HCT116 (cell line): ENCODE measurements at regions not wholly inside any gene's neighbourhood (a gene's known extent, or its start where the extent isn't known, plus 50 kb on each side); places are given as distances from the start of the nearest gene placed in this dataset.

ENCODE experiments used
- ATAC-seq: fragments of 200-7000 bp; cut with Tn5 transposase; 2 replicates; pipeline ENCODE4 v1.9.1; 2020; ENCODE audit warnings: mild to moderate bottlenecking, moderate library complexity
- BruUV-seq: library from RNA; stranded (reverse); fragments of 400-500 nt; replicated peaks from 2 replicates; lab custom pipeline; 2021; lab: Mats Ljungman, UMichigan
- CTCF ChIA-PET: fragments of 300-600 bp; sonication (Branson Sonifier 250); formaldehyde crosslinking; loops from one replicate; lab custom pipeline; 2021; ENCODE audit warnings: antibody characterized with exemption; lab: Charles Lee
- POLR2A ChIA-PET: fragments of 300-600, 350-600 bp; sonication (Branson Sonifier 250); formaldehyde crosslinking; loops from one replicate; lab custom pipeline; 2021; ENCODE audit warnings: antibody characterized with exemption; lab: Charles Lee
- RAD21 ChIA-PET, 2 experiments: fragments of 300-600 bp; sonication (Branson Sonifier 250); formaldehyde crosslinking; loops; one replicate each; lab custom pipeline; 2023; ENCODE audit warnings: low total read pairs in 2 of 2; ENCODE audit not compliant: uncharacterized antibody in 2 of 2, unreplicated experiment in 2 of 2, low non-redundant PET in 1 of 2; lab: Charles Lee
- DNase-seq: peaks from one replicate; pipeline ENCODE4 v3.0.0-alpha.2; 2010; ENCODE audit warnings: low read depth, low spot score
- H2AFZ ChIP-seq: fragments of 200-600 bp; shearing (Covaris generic), sonication (generic); 2 replicates; pipeline ENCODE4 v1.6.1; 2017; ENCODE audit warnings: low read depth, mixed run types, mixed read lengths, antibody characterized with exemption, low read length; ENCODE audit not compliant: poor library complexity, severe bottlenecking
- H3K27ac ChIP-seq: 2 replicates; pipeline ENCODE4 v1.5.1; 2012; ENCODE audit warnings: low read depth, low read length
- H3K27me3 ChIP-seq: fragments of 200-600 bp; sonication (generic); 2 replicates; pipeline ENCODE4 v1.6.1; 2016; ENCODE audit warnings: mixed run types, low read length, mixed read lengths; ENCODE audit not compliant: insufficient read depth
- H3K36me3 ChIP-seq, 2 experiments: fragments of 200-500 bp in 1 of 2; fragments of 200-600 bp in 1 of 2; sonication (Bioruptor generic) in 1 of 2; sonication (generic) in 1 of 2; 2 replicates each; pipeline versions ENCODE4 v1.5.1 to v1.6.1; 2014 to 2016; ENCODE audit warnings: low read length in 2 of 2, inconsistent platforms in 1 of 2, mixed read lengths in 1 of 2, mixed run types in 1 of 2; ENCODE audit not compliant: insufficient read depth in 2 of 2, control insufficient read depth in 1 of 2
- H3K4me1 ChIP-seq, 2 experiments: fragments of 200-600 bp in 1 of 2; sonication (generic) in 1 of 2; 2 replicates each; pipeline versions ENCODE4 v1.5.1 to v1.6.1; 2012 to 2017; ENCODE audit warnings: low read length in 2 of 2, inconsistent platforms in 1 of 2, mild to moderate bottlenecking in 1 of 2, mixed read lengths in 1 of 2, mixed run types in 1 of 2, moderate library complexity in 1 of 2; ENCODE audit not compliant: insufficient read depth in 2 of 2, control insufficient read depth in 1 of 2
- H3K4me2 ChIP-seq: fragments of 200-600 bp; sonication (generic); 2 replicates; pipeline ENCODE4 v1.6.1; 2017; ENCODE audit warnings: mixed run types, low read length, mixed read lengths
- H3K4me3 ChIP-seq, 2 experiments: fragments of 200-600 bp in 1 of 2; sonication (generic) in 1 of 2; replicated peaks in 1 of 2; 2 replicates each; pipeline ENCODE4 v1.5.1; 2011 to 2016; ENCODE audit warnings: low read length in 2 of 2, control low read depth in 1 of 2, low read depth in 1 of 2, mild to moderate bottlenecking in 1 of 2, mixed read lengths in 1 of 2, mixed run types in 1 of 2
- H3K79me2 ChIP-seq: fragments of 200-600 bp; sonication (generic); 2 replicates; pipeline ENCODE4 v1.6.1; 2017; ENCODE audit warnings: mild to moderate bottlenecking, mixed run types, low read length, moderate library complexity, mixed read lengths; ENCODE audit not compliant: insufficient read depth
- H3K9ac ChIP-seq: fragments of 200-600 bp; sonication (generic); 2 replicates; pipeline ENCODE4 v1.6.1; 2016; ENCODE audit warnings: low read length, mixed read lengths
- H3K9me2 ChIP-seq: fragments of 200-600 bp; sonication (generic), shearing (Covaris generic); 2 replicates; pipeline ENCODE4 v1.6.1; 2017; ENCODE audit warnings: mixed run types, mild to moderate bottlenecking, moderate library complexity; ENCODE audit not compliant: insufficient read depth
- H3K9me3 ChIP-seq, 2 experiments: fragments of 200-500 bp in 1 of 2; fragments of 200-600 bp in 1 of 2; sonication (Bioruptor generic) in 1 of 2; sonication (generic) in 1 of 2; 2 replicates each; pipeline ENCODE4 v1.6.1; 2014 to 2017; ENCODE audit warnings: low read length in 2 of 2, mixed read lengths in 2 of 2, inconsistent platforms in 1 of 2, low read depth in 1 of 2, mild to moderate bottlenecking in 1 of 2, mixed run types in 1 of 2, moderate library complexity in 1 of 2; ENCODE audit not compliant: control insufficient read depth in 1 of 2, insufficient read depth in 1 of 2
- H4K20me1 ChIP-seq: fragments of 200-600 bp; sonication (generic), shearing (Covaris generic); 2 replicates; pipeline ENCODE4 v1.6.1; 2017; ENCODE audit warnings: mixed run types, mild to moderate bottlenecking, moderate library complexity; ENCODE audit not compliant: insufficient read depth
- ATF3 ChIP-seq: IDR thresholded peaks from 2 replicates; pipeline ENCODE4 v1.6.1; 2012
- CBX3 ChIP-seq: IDR thresholded peaks from 2 replicates; pipeline ENCODE4 v1.6.1; 2012; ENCODE audit warnings: low read depth
- CEBPB ChIP-seq: IDR thresholded peaks from 2 replicates; pipeline ENCODE4 v1.6.1; 2012; ENCODE audit warnings: low read depth
- EGR1 ChIP-seq: IDR thresholded peaks from 2 replicates; pipeline ENCODE4 v1.6.1; 2012; ENCODE audit warnings: low read depth
- ELF1 ChIP-seq: IDR thresholded peaks from 2 replicates; pipeline ENCODE4 v1.6.1; 2012; ENCODE audit warnings: low read depth, borderline replicate concordance
- EZH2 ChIP-seq: fragments of 200-600 bp; sonication (generic); IDR thresholded peaks from 2 replicates; pipeline ENCODE4 v1.6.1; 2017; ENCODE audit warnings: antibody characterized with exemption, mixed run types
- EZH2phosphoT487 ChIP-seq: fragments of 200-600 bp; IDR thresholded peaks from 2 replicates; pipeline ENCODE4 v1.6.1; 2018; ENCODE audit warnings: antibody characterized with exemption, borderline replicate concordance
- JUND ChIP-seq: IDR thresholded peaks from 2 replicates; pipeline ENCODE4 v1.6.1; 2012
- POLR2A ChIP-seq: IDR thresholded peaks from 2 replicates; pipeline ENCODE4 v1.7.0; 2011; ENCODE audit warnings: borderline replicate concordance; ENCODE audit not compliant: insufficient read depth, insufficient read length; ENCODE audit errors: extremely low read depth
- POLR2AphosphoS5 ChIP-seq: IDR thresholded peaks from 2 replicates; pipeline ENCODE4 v1.6.1; 2011; ENCODE audit warnings: mild to moderate bottlenecking, low read depth, low read length, moderate library complexity
- RAD21 ChIP-seq: IDR thresholded peaks from 2 replicates; pipeline ENCODE4 v1.6.1; 2012; ENCODE audit warnings: low read depth, mild to moderate bottlenecking
- SP1 ChIP-seq: IDR thresholded peaks from 2 replicates; pipeline ENCODE4 v1.6.1; 2012; ENCODE audit warnings: low read depth
- TCF7L2 ChIP-seq: IDR thresholded peaks from 2 replicates; pipeline ENCODE4 v1.7.0; 2011; ENCODE audit warnings: borderline replicate concordance, inconsistent platforms; ENCODE audit not compliant: insufficient read depth, insufficient read length; ENCODE audit errors: extremely low read depth
- YY1 ChIP-seq: IDR thresholded peaks from 2 replicates; pipeline ENCODE4 v1.6.1; 2011; ENCODE audit warnings: low read length, low read depth, moderate library complexity, mild to moderate bottlenecking; ENCODE audit not compliant: insufficient replicate concordance; ENCODE audit errors: extremely low read depth
- intact Hi-C: fragments of 100-400 bp; cut with micrococcal nuclease; formaldehyde crosslinking; loops from 2 replicates; pipeline ENCODE4 v1.10.0; 2022

GRCh38 chr6:103687430-103687829 is 1172.3 kb downstream of the HACE1 start:
- Histone ChIP-seq H4K20me1 (no peaks in the 10 kb centered on the region), H3K27ac (no peak overlapping the region), H2AFZ (no peak overlapping the region), H3K9me3 (no peaks in the 10 kb centered on the region), H3K36me3 (no peaks in the 10 kb centered on the region), H3K27me3 (no peaks in the 10 kb centered on the region), H3K4me2 (no peak overlapping the region), H3K9me2 (no peaks in the 10 kb centered on the region), H3K4me1 (no peaks in the 10 kb centered on the region), H3K79me2 (no peaks in the 10 kb centered on the region), H3K9ac (no peak overlapping the region), H3K4me3 (no peak overlapping the region)
- ChIA-PET CTCF (no interaction called here), RAD21 (no interaction called here), POLR2A (no interaction called here)
- BruUV-seq, result no TSS peak
- intact Hi-C loops, result no loop called here
- TF ChIP-seq EZH2 (no peak), TCF7L2 (no peak), SP1 (no peak), JUND (no peak), YY1 (no peak), EGR1 (no peak), ELF1 (no peak), CEBPB (no peak)
- no peak for DNase-seq
- ATAC-seq, result no peak

GRCh38 chr6:103680116-103680515 is 1179.6 kb downstream of the HACE1 start:
- DNase-seq, result no peak
- Histone ChIP-seq H3K27me3 (no peaks in the 10 kb centered on the region), H3K36me3 (no peaks in the 10 kb centered on the region), H3K4me1 (no peaks in the 10 kb centered on the region), H3K4me3 (no peak overlapping the region), H4K20me1 (no peaks in the 10 kb centered on the region), H3K9ac (no peak overlapping the region), H3K79me2 (no peaks in the 10 kb centered on the region), H2AFZ (no peak overlapping the region), H3K9me3 (no peaks in the 10 kb centered on the region), H3K9me2 (no peaks in the 10 kb centered on the region), H3K27ac (no peak overlapping the region), H3K4me2 (no peak overlapping the region)
- RAD21 ChIA-PET, result no interaction called here
- ATAC-seq, result no peak
- CTCF ChIA-PET, result no interaction called here
- intact Hi-C loops, result no loop called here
- BruUV-seq, result no TSS peak
- POLR2A ChIA-PET, result no interaction called here
- TF ChIP-seq CBX3 (no peak), POLR2AphosphoS5 (no peak), EZH2phosphoT487 (no peak), POLR2A (no peak), ATF3 (no peak), RAD21 (no peak), ELF1 (no peak)
